Right lobe of liver (tissue), 6 donors: ENCODE measurements at regions not wholly inside any gene's neighbourhood (a gene's known extent, or its start where the extent isn't known, plus 50 kb on each side); places are given as distances from the start of the nearest gene placed in this dataset.

Experiments used
- ATAC-seq, 4 donors: fragments of 200-7000 bp; cut with Tn5 transposase; one replicate each; pipeline ENCODE4 v1.9.1; 2020; ENCODE audit warnings: mild to moderate bottlenecking in 4 of 4, moderate library complexity in 4 of 4
- DNase-seq, 3 donors: peaks; one replicate each; pipeline ENCODE4 v3.0.0-alpha.2; 2020
- H3K27ac ChIP-seq, 3 donors: fragments of 200-600 bp; one replicate each; pipeline ENCODE4 v1.8.0; 2022
- H3K27me3 ChIP-seq, 2 donors: fragments of 200-600 bp; one replicate each; pipeline ENCODE4 v1.8.0; 2022
- H3K36me3 ChIP-seq, 4 donors: fragments of 200-600 bp; sonication (generic) in 1 of 4; one replicate each; pipeline versions ENCODE4 v1.5.1 to v1.8.0; 2017 to 2022; ENCODE audit warnings: control low read depth in 1 of 4
- H3K4me1 ChIP-seq, 4 donors: fragments of 200-600 bp; sonication (generic) in 1 of 4; one replicate each; pipeline versions ENCODE4 v1.5.1 to v1.8.0; 2017 to 2022; ENCODE audit warnings: control low read depth in 1 of 4
- H3K4me3 ChIP-seq, 3 donors: fragments of 200-600 bp; one replicate each; pipeline ENCODE4 v1.8.0; 2022
- H3K9me3 ChIP-seq, 4 donors: fragments of 200-600 bp; sonication (generic) in 1 of 4; one replicate each; pipeline versions ENCODE4 v1.5.1 to v1.8.0; 2017 to 2022; ENCODE audit warnings: control low read depth in 1 of 4
- POLR2A ChIP-seq: fragments of 450-650 bp; IDR thresholded peaks from one replicate; pipeline ENCODE4 v1.6.1; 2017; ENCODE audit warnings: antibody characterized with exemption, mild to moderate bottlenecking
- WGBS: methylation state at CpG from one replicate; pipeline ENCODE4 v1.1.6; 2018; ENCODE audit warnings: low coverage, low lambda C conversion rate; ENCODE audit not compliant: insufficient coverage; ENCODE audit errors: missing lambda C conversion rate; 5-methylcytosine and 5-hydroxymethylcytosine counted together
- intact Hi-C, 2 donors: fragments of 100-400 bp; cut with DNase I; formaldehyde crosslinking; loops; one replicate each; pipeline versions ENCODE4 v1.11.2 to v1.14.1; 2022
- TF ChIP-seq, protein P1 (sequence below), 4 donors: fragments of 200-600 bp in 3 of 4; fragments of 450-650 bp in 1 of 4; IDR thresholded peaks; one replicate each; pipeline versions ENCODE4 v1.5.1 to v1.8.0; 2016 to 2022; ENCODE audit warnings: antibody characterized with exemption in 4 of 4, mild to moderate bottlenecking in 2 of 4
- donor health status: DM: no; HTN: yes; CAD: no.
- donor health status: DM: no; HTN: no; CAD: no.
- donor health status: DM: no; HTN: no; CAD: no.
- donor health status: DM: no; HTN: yes; CAD: no.
- donor health status: DM: no; HTN: yes; CAD: no.

DNA sequence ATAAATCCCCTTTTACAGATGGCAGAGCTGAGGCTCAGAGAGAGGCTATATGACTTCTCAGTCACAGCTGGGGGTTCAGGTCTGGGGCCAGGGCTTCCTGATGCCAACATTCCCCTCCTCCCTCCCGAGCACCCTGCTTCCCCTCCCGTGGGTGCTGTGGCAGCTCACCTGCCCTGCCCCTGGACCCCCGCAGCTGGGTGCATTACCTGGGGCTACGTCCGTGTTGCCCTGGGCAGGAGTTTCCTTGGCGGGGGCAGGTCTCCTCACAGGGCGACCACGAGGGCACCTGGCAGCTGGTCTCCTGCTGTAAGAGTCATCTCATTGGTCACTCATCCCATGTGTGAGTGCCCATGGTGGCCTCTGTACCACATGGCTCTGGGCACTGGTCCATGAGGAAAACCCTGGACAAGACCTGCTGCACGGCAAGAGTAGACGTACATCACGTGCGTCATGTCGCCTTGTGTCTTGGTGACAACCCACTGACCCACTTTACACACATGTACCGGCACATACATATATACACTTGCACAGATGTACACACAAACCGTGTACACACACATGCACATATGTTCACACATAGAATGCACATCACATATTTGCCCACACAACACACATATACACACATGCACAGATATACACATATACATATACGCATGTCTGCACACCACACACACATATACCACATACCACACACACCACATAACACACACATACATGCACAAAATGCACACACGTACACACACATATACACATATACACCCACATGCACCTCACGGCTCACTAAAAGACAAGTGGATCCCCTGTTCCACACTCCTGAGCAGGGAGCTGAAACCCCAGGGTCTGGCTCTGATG lies 134.0 kb downstream of the FOXL1 start:
- Histone ChIP-seq H3K27me3 (no peaks in the 10 kb centered on the region), H3K27ac (no peak overlapping the region), H3K36me3 (no peaks in the 10 kb centered on the region), H3K4me3 (no peak overlapping the region), H3K9me3 (no peaks in the 10 kb centered on the region), H3K4me1 (no peaks in the 10 kb centered on the region)
- 77% methylated on average over 10 of the region's 18 CpGs for WGBS
- intact Hi-C loops, result no loop called here
- no peak for DNase-seq
- ATAC-seq, result no peak
- TF ChIP-seq POLR2A, result no peak
- TF ChIP-seq, protein P1, sequence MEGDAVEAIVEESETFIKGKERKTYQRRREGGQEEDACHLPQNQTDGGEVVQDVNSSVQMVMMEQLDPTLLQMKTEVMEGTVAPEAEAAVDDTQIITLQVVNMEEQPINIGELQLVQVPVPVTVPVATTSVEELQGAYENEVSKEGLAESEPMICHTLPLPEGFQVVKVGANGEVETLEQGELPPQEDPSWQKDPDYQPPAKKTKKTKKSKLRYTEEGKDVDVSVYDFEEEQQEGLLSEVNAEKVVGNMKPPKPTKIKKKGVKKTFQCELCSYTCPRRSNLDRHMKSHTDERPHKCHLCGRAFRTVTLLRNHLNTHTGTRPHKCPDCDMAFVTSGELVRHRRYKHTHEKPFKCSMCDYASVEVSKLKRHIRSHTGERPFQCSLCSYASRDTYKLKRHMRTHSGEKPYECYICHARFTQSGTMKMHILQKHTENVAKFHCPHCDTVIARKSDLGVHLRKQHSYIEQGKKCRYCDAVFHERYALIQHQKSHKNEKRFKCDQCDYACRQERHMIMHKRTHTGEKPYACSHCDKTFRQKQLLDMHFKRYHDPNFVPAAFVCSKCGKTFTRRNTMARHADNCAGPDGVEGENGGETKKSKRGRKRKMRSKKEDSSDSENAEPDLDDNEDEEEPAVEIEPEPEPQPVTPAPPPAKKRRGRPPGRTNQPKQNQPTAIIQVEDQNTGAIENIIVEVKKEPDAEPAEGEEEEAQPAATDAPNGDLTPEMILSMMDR (IDR thresholded peaks at IDR 0.05), result no peak

DNA sequence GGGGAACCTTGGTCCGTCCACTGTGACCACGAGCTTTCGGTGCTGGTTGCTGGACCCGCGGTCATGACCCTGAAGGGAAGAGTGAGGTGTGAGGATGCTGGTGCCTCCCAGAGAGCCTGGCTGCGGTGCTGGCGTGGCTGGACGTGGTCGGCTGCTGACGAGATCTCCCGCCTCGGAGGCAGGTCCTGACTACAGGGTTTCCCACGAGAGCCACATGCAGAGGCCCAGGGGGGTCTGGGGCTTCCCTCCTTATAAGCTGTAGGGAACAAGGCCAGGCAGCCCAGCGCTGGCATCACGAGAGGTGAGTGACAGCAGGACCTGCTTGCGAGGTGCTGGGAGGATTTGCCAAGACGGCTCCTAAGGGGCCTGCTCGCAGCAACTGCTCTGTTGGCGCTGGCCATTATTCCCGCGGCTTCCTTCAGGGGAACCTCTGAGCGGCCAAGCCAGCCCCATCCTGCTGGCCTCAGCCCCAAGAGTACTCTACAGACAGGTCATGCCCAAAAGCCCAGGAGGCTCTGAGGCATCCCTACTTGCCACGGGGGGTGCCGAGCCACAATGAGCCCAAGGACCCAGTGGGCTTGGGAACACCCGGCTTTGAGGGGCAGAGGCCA lies 134.8 kb downstream of the FOXL1 start:
- intact Hi-C loops, result no loop called here
- ATAC-seq (no peak), DNase-seq (no peak)
- no peak overlapping the region for H3K4me3 ChIP-seq
- H3K27me3 ChIP-seq, result no peaks in the 10 kb centered on the region
- no peaks in the 10 kb centered on the region for H3K9me3 ChIP-seq
- H3K27ac ChIP-seq, result no peak overlapping the region
- no peaks in the 10 kb centered on the region for H3K36me3 ChIP-seq
- WGBS, result 78% methylated on average over 3 of the region's 25 CpGs
- H3K4me1 ChIP-seq, result no peaks in the 10 kb centered on the region
- TF ChIP-seq POLR2A, result no peak
- TF ChIP-seq, protein P1 (IDR thresholded peaks at IDR 0.05), result no peak

DNA sequence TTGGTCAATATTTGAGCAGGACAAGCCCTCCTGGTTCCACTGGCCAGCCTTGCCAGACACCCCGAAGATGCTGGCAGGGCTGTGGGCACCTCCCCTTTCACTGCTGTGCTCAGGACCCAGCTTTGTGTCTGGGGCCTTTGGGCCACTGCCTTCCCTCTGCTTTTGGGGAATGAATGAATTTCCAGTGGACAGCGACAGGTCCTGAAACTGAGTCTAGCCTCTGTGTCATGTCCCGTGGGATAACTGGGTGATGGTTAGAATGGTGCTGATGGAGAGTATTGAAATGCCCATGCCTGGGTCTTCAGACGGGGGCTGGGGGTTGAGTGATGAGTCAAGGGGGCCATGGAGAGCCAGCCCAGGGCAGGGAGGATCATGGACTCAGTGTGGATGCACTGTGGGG lies 135.8 kb downstream of the FOXL1 start:
- H3K4me3 ChIP-seq, result no peak overlapping the region
- 33% methylated on average over 1 of the region's 4 CpGs for WGBS
- no peaks in the 10 kb centered on the region for H3K9me3 ChIP-seq
- no peak for ATAC-seq
- no peak for TF ChIP-seq POLR2A
- TF ChIP-seq, protein P1 (IDR thresholded peaks at IDR 0.05), result no peak
- intact Hi-C loops, result no loop called here
- H3K36me3 ChIP-seq, result no peaks in the 10 kb centered on the region
- H3K27ac ChIP-seq, result no peak overlapping the region
- no peak for DNase-seq
- H3K4me1 ChIP-seq, result no peaks in the 10 kb centered on the region
- H3K27me3 ChIP-seq, result no peaks in the 10 kb centered on the region

DNA sequence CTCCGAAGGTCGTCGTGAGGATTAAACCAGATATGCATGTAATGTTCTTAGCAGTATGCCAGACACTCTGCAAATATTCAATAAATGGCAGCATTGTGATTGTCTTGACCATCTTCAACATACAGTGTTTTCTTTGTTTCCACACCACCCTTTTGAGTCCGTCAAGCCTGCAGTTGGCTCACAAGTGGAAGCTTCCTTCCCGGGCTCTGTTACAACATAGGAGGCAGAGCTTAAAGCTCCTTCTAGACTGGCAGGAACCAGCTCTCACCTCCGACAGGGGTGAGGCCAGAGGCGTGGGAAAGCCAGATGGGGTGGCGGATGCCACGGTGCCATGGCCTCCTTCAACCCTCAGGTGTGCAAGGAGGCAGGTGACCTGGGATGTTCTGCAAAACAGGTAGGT lies 138.3 kb downstream of the FOXL1 start:
- 51% methylated on average over 6 of the region's 9 CpGs for WGBS
- DNase-seq (no peak), ATAC-seq (no peak)
- Histone ChIP-seq H3K4me3 (no peak overlapping the region), H3K36me3 (no peaks in the 10 kb centered on the region), H3K4me1 (no peaks in the 10 kb centered on the region), H3K27me3 (no peaks in the 10 kb centered on the region), H3K9me3 (no peaks in the 10 kb centered on the region), H3K27ac (no peak overlapping the region)
- intact Hi-C loops, result no loop called here
- TF ChIP-seq POLR2A, result no peak
- TF ChIP-seq, protein P1 (IDR thresholded peaks at IDR 0.05), result no peak
